ENCODE measurements at regions not wholly inside any gene's neighbourhood (a gene's known extent, or its start where the extent isn't known, plus 50 kb on each side); places are given as distances from the start of the nearest gene placed in this dataset.

- no peaks in the 10 kb centered on the region for H3K4me1 Mint-ChIP-seq (ENCODE audit: low read depth, unreplicated experiment)
- peaks cover 11% of the 10 kb centered on the region for H3K27me3 Mint-ChIP-seq (ENCODE audit: insufficient read depth, unreplicated experiment)
- Histone ChIP-seq H3K27me3 (replicated peaks; ENCODE audit: control insufficient read depth, insufficient read depth, low read length) (no peaks in the 10 kb centered on the region), H3K36me3 (ENCODE audit: control insufficient read depth, insufficient read depth, low read length) (no peaks in the 10 kb centered on the region), H3K4me3 (ENCODE audit: low read depth, low read length) (no peak overlapping the region), H3K4me1 (no peaks in the 10 kb centered on the region), H3K9me3 (no peaks in the 10 kb centered on the region)
- H3K9me3 Mint-ChIP-seq (ENCODE audit: unreplicated experiment): no peaks in the 10 kb centered on the region
- no TSS peak for BruUV-seq (replicated peaks)
- peaks cover 2% of the 10 kb centered on the region for H3K36me3 Mint-ChIP-seq (ENCODE audit: insufficient read depth, unreplicated experiment)
- ChIA-PET POLR2A (no interaction called here), CTCF (no interaction called here)
- H3K4me3 Mint-ChIP-seq (ENCODE audit: unreplicated experiment): no peak overlapping the region
- intact Hi-C loops (cut with micrococcal nuclease; ENCODE audit: unreplicated experiment): no loop called here
- no peak for DNase-seq
- TF ChIP-seq CTCF (IDR thresholded peaks at IDR 0.05; ENCODE audit: insufficient read depth in 1 of 2, low read depth in 1 of 2, low read length in 1 of 2, severe bottlenecking in 1 of 2, unreplicated experiment in 1 of 2): no peak
- no peak overlapping the region for H3K27ac Mint-ChIP-seq (ENCODE audit: unreplicated experiment)
Measured at GRCh38 chr6:164062872-164063271, 648.4 kb downstream of the QKI start.

- Mint-ChIP-seq H3K4me3 (ENCODE audit: unreplicated experiment) (no peak overlapping the region), H3K4me1 (ENCODE audit: low read depth, unreplicated experiment) (no peaks in the 10 kb centered on the region), H3K27me3 (ENCODE audit: insufficient read depth, unreplicated experiment) (peaks cover 5% of the 10 kb centered on the region), H3K36me3 (ENCODE audit: insufficient read depth, unreplicated experiment) (no peaks in the 10 kb centered on the region), H3K9me3 (ENCODE audit: unreplicated experiment) (no peaks in the 10 kb centered on the region), H3K27ac (ENCODE audit: unreplicated experiment) (no peak overlapping the region)
- ChIA-PET POLR2A (no interaction called here), CTCF (no interaction called here)
- no TSS peak for BruUV-seq (replicated peaks)
- Histone ChIP-seq H3K36me3 (ENCODE audit: control insufficient read depth, insufficient read depth, low read length) (no peaks in the 10 kb centered on the region), H3K4me3 (ENCODE audit: low read depth, low read length) (no peak overlapping the region), H3K4me1 (no peaks in the 10 kb centered on the region), H3K27me3 (replicated peaks; ENCODE audit: control insufficient read depth, insufficient read depth, low read length) (no peaks in the 10 kb centered on the region), H3K9me3 (no peaks in the 10 kb centered on the region)
- TF ChIP-seq CTCF (IDR thresholded peaks at IDR 0.05; ENCODE audit: insufficient read depth in 1 of 2, low read depth in 1 of 2, low read length in 1 of 2, severe bottlenecking in 1 of 2, unreplicated experiment in 1 of 2): no peak
- no peak for DNase-seq
- intact Hi-C loops (cut with micrococcal nuclease; ENCODE audit: unreplicated experiment): no loop called here
Measured at GRCh38 chr6:164057876-164058275, 643.4 kb downstream of the QKI start.

GRCh38 chr6:164051427-164051826, 636.9 kb downstream of the QKI start:
- Mint-ChIP-seq H3K36me3 (ENCODE audit: insufficient read depth, unreplicated experiment) (no peaks in the 10 kb centered on the region), H3K9me3 (ENCODE audit: unreplicated experiment) (no peaks in the 10 kb centered on the region), H3K4me3 (ENCODE audit: unreplicated experiment) (no peak overlapping the region), H3K27ac (ENCODE audit: unreplicated experiment) (no peak overlapping the region), H3K27me3 (ENCODE audit: insufficient read depth, unreplicated experiment) (no peaks in the 10 kb centered on the region), H3K4me1 (ENCODE audit: low read depth, unreplicated experiment) (no peaks in the 10 kb centered on the region)
- CTCF ChIA-PET: no interaction called here
- no peak overlapping the region for H3K4me3 ChIP-seq (ENCODE audit: low read depth, low read length)
- H3K4me1 ChIP-seq: no peaks in the 10 kb centered on the region
- no peaks in the 10 kb centered on the region for H3K9me3 ChIP-seq
- BruUV-seq (replicated peaks): no TSS peak
- no peaks in the 10 kb centered on the region for H3K36me3 ChIP-seq (ENCODE audit: control insufficient read depth, insufficient read depth, low read length)
- DNase-seq: no peak
- no peaks in the 10 kb centered on the region for H3K27me3 ChIP-seq (replicated peaks; ENCODE audit: control insufficient read depth, insufficient read depth, low read length)
- intact Hi-C loops (cut with micrococcal nuclease; ENCODE audit: unreplicated experiment): no loop called here
- POLR2A ChIA-PET: no interaction called here
- no peak for TF ChIP-seq CTCF (IDR thresholded peaks at IDR 0.05; ENCODE audit: insufficient read depth in 1 of 2, low read depth in 1 of 2, low read length in 1 of 2, severe bottlenecking in 1 of 2, unreplicated experiment in 1 of 2)

Measured in Caco-2 (cell line).